ENCODE measurements at regions not wholly inside any gene's neighbourhood (a gene's known extent, or its start where the extent isn't known, plus 50 kb on each side); places are given as distances from the start of the nearest gene placed in this dataset.

DNA sequence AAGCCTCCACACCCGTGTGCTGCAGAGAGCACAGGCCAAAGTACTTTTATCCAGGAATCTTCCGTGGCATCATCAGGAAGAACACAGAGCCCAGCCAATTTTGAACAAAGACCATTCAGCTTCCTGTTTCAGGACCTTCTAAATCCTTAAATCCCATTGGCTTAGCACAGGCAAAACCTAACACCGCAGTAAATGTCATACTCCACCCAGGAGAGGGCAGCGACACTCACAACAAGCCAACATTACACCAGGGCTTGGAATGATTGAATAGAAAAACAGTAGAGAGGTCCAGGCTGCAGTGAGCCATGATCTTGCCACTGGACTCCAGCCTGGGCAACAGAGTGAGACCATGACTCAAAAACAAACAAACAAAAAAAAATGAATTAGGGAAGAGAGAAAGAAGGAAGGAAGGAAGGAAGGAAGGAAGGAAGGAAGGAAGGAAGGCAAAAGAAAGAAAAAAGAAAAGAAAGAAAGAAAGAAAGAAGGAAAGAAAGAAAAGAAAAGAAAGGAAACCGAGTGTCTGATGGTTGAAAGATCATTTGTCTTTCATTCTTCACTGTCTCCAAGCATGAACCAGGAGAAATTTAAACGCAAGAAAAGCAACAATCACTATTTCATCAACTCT is 144.6 kb upstream of the SATB2 start:
- Mint-ChIP-seq H3K36me3 (no peaks in the 10 kb centered on the region), H3K27me3 (peaks cover 9% of the 10 kb centered on the region), H3K9me3 (peaks cover 2% of the 10 kb centered on the region), H3K27ac (no peak overlapping the region), H3K4me1 (no peaks in the 10 kb centered on the region), H3K4me3 (no peak overlapping the region)
- no peak for ATAC-seq

DNA sequence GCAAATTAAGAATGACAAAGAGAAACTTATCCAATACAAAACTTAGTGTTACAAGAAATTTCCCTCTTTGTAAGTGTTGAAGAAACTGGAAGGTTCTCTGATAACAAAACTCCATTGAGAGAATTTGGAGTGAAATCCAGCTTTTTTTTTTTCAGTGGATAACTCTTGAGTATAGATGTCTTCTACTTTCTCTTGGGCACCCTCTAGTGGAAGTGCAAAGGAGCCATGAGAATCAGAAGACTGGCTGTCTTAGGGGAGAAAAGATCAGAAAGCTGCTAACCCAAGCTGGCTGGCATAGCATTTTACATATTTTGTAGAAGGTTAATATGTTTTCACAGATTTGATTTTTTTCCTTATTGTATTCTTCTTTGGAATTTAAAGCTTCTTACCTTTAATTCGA is 138.8 kb upstream of the SATB2 start:
- no peaks in the 10 kb centered on the region for H3K4me1 Mint-ChIP-seq
- no peak for ATAC-seq
- H3K27me3 Mint-ChIP-seq, result no peaks in the 10 kb centered on the region
- no peak overlapping the region for H3K4me3 Mint-ChIP-seq
- no peaks in the 10 kb centered on the region for H3K36me3 Mint-ChIP-seq
- H3K9me3 Mint-ChIP-seq, result no peaks in the 10 kb centered on the region
- no peak overlapping the region for H3K27ac Mint-ChIP-seq

DNA sequence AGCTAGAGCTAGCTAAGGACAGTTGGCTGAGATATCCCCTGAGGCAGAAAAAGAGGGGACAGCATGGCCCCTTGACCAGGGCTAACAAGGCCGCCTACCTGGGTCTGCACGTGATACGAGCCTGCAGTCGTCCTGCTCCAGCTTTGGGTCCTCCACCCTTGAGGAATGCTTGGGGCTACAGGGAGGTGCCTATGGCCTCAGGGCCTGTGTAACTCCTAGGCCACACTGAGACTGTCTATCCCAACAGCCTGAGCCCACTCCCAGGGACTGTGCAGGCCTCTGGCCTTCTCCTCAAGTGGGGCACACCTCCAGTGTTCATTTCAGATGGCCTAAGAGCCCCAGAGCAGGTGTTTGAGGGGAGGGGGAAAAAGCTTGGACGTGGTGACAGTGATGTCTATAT is 136.7 kb upstream of the SATB2 start:
- Mint-ChIP-seq H3K9me3 (no peaks in the 10 kb centered on the region), H3K4me3 (no peak overlapping the region), H3K4me1 (no peaks in the 10 kb centered on the region), H3K27me3 (no peaks in the 10 kb centered on the region), H3K36me3 (no peaks in the 10 kb centered on the region), H3K27ac (no peak overlapping the region)
- peak; percentile 46 for ATAC-seq

DNA sequence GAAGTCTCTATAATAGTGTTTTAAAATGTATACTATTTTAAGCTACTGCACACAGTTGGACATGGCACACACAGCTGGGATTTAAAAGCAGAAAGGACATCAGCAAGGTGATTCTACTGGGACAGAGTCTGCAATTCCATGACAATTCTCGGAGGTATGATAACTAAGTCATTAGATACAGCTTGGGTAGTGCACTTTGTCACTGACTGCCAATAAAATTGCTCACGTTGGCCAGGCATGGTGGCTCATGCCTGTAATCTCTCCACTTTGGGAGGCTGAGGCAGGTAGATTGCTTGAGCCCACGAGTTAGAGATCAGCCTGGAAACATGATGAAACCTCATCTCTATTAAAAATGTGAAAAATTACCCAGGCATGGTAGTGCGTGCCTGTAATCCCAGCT is 134.1 kb upstream of the SATB2 start:
- Mint-ChIP-seq H3K9me3 (no peaks in the 10 kb centered on the region), H3K27me3 (no peaks in the 10 kb centered on the region), H3K4me3 (no peak overlapping the region), H3K27ac (no peak overlapping the region), H3K36me3 (no peaks in the 10 kb centered on the region), H3K4me1 (no peaks in the 10 kb centered on the region)
- no peak for ATAC-seq

DNA sequence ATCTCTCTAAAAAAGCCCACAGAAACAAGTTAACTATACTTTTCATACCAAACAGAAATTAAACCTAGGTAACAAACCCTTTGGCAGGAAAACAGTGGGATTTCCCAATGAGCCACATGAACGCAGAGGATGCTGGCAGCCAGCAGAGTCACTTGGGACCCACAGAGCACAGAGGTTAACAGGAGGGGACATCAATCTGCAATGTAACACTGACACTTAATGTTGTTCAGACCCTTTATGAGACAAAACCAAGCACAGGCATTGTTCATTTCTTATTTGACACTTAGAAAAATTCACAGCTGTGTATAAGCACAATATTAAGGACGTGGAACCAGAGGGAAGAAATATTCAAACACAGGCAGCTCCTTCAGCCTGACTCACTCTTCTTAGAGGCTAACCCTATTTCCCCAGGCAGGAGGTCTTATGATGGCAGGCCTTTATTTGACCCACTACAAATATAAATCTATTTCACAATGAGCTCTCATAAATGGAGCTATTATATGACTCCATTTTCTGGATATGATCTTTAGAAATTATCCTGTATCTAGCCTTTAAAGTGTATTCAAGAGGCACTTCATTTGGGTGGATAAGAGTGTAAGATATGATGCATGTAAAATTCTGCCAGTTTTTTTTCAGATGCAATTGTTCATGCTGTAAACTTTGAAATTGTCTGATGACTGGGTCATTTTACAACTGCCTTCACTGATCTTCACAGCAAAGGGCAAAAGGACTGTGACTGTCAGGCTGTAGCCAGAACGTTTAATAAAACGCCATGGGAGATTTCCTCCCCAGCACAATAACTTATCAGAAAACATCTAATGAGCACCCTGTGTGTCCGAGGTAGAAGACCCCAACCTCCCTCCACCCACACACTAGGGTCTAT is 132.8 kb upstream of the SATB2 start:
- Mint-ChIP-seq H3K27me3 (no peaks in the 10 kb centered on the region), H3K4me3 (no peak overlapping the region), H3K36me3 (no peaks in the 10 kb centered on the region), H3K27ac (no peak overlapping the region), H3K4me1 (no peaks in the 10 kb centered on the region), H3K9me3 (no peaks in the 10 kb centered on the region)
- ATAC-seq, result no peak

DNA sequence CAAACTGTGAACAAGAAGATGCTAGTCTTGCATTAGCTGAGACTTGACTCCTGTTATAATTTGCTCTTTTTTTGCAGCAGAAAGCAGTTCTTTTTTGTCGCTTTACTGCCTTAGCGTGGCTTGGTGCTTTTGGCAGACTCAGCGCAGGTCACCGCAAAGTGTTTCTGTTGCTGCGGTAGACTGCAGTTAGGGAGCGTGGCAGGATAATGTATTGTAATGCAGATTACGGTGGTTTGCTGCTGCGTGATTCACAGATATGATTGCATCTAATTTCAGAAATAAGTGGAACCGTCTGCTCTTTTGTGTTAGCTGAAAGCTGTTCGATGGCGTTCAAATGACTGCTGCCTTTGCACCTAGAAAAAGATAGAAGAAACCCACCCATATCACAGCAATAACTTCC is 131.6 kb upstream of the SATB2 start:
- Mint-ChIP-seq H3K36me3 (no peaks in the 10 kb centered on the region), H3K4me3 (no peak overlapping the region), H3K4me1 (no peaks in the 10 kb centered on the region), H3K9me3 (no peaks in the 10 kb centered on the region), H3K27ac (no peak overlapping the region), H3K27me3 (no peaks in the 10 kb centered on the region)
- no peak for ATAC-seq

DNA sequence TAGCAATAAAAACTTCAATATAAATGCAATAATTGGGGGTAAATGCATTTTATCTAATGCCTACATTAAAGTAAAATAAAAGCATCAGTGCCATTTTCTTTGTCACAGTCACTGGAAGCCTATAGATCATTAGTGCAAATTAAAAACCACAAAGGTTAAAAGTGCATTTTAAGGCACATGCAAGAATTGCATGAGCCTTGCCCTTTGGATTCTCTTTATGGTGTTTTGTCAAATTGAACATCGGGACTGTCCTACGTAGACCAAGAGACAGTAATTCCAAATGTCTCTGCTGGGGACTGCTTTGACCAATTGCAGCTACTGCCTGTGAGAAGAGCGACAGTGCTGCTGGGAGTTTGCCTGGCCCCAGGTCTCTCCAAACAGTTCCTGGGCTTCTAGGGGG is 130.3 kb upstream of the SATB2 start:
- no peaks in the 10 kb centered on the region for H3K27me3 Mint-ChIP-seq
- no peaks in the 10 kb centered on the region for H3K36me3 Mint-ChIP-seq
- no peak overlapping the region for H3K27ac Mint-ChIP-seq
- no peaks in the 10 kb centered on the region for H3K9me3 Mint-ChIP-seq
- no peaks in the 10 kb centered on the region for H3K4me1 Mint-ChIP-seq
- H3K4me3 Mint-ChIP-seq, result no peak overlapping the region
- no peak for ATAC-seq

DNA sequence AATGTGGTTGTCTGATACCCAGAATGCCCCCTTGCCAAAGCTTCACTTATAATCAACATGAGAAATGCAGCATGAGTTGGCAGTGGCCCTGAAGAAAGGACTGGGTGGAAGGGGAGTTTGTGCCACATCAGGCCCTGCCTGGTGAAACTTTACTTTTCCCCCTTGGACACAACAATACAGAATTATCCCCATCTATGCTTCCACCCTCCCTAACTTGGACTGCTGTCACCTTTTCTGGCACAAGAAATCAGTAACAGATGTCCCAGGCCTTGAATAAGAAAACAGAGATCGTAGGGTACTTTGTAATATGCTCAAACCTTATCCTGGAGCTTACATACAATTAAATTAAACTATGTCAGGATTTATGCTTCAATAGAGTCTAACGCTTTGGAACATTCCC is 128.9 kb upstream of the SATB2 start:
- Mint-ChIP-seq H3K27ac (no peak overlapping the region), H3K9me3 (no peaks in the 10 kb centered on the region), H3K36me3 (no peaks in the 10 kb centered on the region), H3K4me1 (no peaks in the 10 kb centered on the region), H3K4me3 (no peak overlapping the region), H3K27me3 (no peaks in the 10 kb centered on the region)
- ATAC-seq, result no peak

DNA sequence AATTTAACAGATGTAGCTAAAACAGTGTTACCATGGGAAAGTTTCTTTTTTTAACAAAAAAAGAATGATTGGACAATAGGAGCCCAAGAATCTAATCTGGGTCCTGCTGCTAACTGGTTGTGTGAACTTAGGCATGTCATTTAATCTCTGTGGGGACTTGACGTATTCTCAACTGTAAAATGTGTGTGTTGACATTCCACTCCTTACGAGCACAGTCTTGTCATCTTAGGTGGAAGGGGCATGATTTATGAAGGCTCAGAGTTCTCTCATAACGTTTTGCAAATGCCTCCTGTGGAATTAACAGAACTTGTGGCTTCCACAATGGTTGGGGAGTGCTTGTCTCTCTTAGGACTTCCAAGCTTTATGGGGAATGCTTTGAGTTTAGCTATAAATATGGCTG is 125.9 kb upstream of the SATB2 start:
- Mint-ChIP-seq H3K27me3 (no peaks in the 10 kb centered on the region), H3K36me3 (no peaks in the 10 kb centered on the region), H3K4me3 (no peak overlapping the region), H3K4me1 (no peaks in the 10 kb centered on the region), H3K27ac (no peak overlapping the region), H3K9me3 (no peaks in the 10 kb centered on the region)
- no peak for ATAC-seq

DNA sequence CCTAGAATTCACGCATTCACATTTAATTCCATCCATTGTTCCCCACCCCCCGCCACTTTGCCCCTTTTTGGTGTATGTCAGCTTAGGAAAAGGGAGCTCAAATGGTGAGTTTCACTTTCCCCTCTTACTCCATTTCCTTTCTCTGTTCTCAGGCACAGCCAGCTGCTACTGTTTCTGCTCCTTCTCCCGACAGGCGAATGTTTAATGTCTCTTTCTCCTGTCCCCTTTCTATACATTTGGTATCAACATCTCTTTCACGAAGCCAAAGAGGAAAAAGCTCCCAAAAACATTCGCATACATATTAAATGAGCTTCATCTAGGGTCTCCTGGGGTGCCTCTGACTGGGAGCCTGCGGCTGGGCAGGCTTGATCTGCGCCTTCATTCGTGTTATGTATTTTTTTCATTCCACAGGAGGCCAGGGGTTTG is 124.2 kb upstream of the SATB2 start:
- Mint-ChIP-seq H3K36me3 (no peaks in the 10 kb centered on the region), H3K4me3 (no peak overlapping the region), H3K27ac (no peak overlapping the region), H3K27me3 (no peaks in the 10 kb centered on the region), H3K4me1 (no peaks in the 10 kb centered on the region), H3K9me3 (no peaks in the 10 kb centered on the region)
- ATAC-seq, result no peak

DNA sequence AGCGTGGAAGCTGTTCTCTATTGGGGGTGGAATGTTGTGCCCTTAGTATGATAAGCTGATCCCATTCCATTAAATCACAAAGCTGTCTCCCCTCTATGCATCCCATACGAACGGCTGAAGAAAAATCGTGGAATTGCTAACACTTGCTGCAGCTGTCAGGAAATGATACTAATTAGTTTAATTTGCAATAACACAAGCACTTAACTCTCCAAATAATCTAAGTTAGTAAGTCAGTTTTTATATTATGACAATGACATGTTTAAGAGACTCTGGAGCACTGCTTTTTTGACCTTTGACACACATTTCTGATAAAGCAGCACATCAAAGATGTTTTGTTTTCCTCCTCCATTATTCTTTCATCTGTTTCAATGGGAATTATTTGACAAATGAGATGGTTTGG is 123.7 kb upstream of the SATB2 start:
- Mint-ChIP-seq H3K4me3 (no peak overlapping the region), H3K4me1 (no peaks in the 10 kb centered on the region), H3K36me3 (no peaks in the 10 kb centered on the region), H3K9me3 (no peaks in the 10 kb centered on the region), H3K27ac (no peak overlapping the region), H3K27me3 (no peaks in the 10 kb centered on the region)
- no peak for ATAC-seq

DNA sequence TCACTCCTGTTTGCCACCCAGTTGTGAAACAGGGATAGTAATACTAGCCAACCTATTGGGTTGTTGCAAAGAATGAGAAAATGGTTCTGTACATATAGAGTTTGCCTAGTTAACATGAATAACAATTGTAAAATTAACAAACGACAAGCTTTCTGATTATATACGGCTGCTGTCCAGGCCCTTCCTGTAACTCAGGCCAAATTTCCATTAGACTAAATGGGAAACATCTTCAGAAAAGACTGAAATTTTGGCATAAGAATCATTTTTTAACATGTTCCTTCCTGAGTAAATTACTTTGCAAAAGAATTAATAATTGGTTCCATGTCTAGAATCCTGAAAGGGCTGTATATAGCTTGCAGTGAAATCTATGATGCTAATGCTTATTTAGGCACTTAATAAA is 117.7 kb upstream of the SATB2 start:
- H3K27me3 Mint-ChIP-seq, result no peaks in the 10 kb centered on the region
- no peaks in the 10 kb centered on the region for H3K9me3 Mint-ChIP-seq
- H3K36me3 Mint-ChIP-seq, result no peaks in the 10 kb centered on the region

DNA sequence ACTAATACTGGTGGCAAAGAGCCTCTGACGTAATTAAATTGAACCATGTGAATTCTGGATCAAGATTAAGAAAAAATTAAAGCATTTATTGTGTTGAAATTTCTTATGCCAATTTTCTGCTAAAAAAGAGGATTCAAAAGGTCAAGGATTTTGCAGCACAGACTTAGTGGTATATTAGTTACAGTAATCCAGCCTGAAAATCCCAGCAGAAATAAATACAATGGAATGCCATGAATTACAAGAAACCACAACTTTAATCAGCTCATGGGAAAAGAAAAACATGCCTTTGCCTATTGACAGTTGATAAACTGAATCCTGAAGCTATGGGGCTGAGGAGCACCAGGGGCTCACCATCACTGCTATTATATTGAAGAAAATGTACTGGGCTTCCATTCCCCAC is 114.8 kb upstream of the SATB2 start:
- Mint-ChIP-seq H3K4me1 (no peaks in the 10 kb centered on the region), H3K9me3 (no peaks in the 10 kb centered on the region), H3K27me3 (no peaks in the 10 kb centered on the region), H3K27ac (no peak overlapping the region), H3K4me3 (no peak overlapping the region), H3K36me3 (no peaks in the 10 kb centered on the region)
- no peak for ATAC-seq

More for the DNA sequence above, 117.7 kb upstream of the SATB2 start:
- ATAC-seq, result no peak
- Mint-ChIP-seq H3K27ac (no peak overlapping the region), H3K4me1 (no peaks in the 10 kb centered on the region), H3K4me3 (no peak overlapping the region)

DNA sequence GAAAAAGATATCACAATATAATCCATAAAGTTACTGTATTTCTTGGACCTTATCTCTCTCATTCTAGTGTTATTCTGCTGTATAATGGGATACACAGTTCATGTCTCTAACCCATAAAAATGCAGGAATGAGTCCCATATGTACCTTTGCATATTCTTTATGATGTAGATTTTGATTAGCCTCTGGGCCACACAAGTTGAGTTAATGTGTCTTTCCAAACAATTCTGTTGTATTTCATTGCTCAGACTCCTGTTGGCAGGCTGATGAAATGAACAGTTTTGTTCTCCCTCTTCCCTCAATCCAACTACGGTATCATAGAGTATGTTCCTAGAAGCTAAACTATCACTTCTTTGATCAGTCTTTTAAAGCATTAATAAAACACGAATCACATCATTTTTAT is 113.2 kb upstream of the SATB2 start:
- Mint-ChIP-seq H3K4me1 (no peaks in the 10 kb centered on the region), H3K9me3 (no peaks in the 10 kb centered on the region), H3K27me3 (no peaks in the 10 kb centered on the region), H3K4me3 (no peak overlapping the region), H3K36me3 (no peaks in the 10 kb centered on the region), H3K27ac (no peak overlapping the region)
- ATAC-seq, result no peak

DNA sequence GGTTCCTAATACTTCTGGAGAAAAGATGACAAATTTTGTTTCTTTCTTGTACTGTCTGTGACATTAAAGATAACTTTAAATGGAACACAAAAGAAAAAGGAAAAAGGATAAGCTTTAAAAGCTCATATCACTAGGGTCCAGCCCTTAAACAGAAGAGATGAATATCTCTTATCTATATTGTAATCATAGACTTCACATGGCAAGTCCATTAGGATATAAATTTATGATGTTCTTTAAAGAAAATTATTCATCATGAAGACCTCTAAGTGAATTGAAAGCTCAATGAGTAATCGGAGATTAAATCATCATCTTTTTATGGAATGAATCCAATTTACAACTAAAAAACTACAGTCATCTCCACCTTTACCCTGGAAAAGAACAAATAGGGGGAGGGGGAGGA is 111.6 kb upstream of the SATB2 start:
- no peaks in the 10 kb centered on the region for H3K36me3 Mint-ChIP-seq
- no peak for ATAC-seq
- no peaks in the 10 kb centered on the region for H3K4me1 Mint-ChIP-seq
- no peak overlapping the region for H3K27ac Mint-ChIP-seq
- H3K27me3 Mint-ChIP-seq, result no peaks in the 10 kb centered on the region
- no peak overlapping the region for H3K4me3 Mint-ChIP-seq
- no peaks in the 10 kb centered on the region for H3K9me3 Mint-ChIP-seq

DNA sequence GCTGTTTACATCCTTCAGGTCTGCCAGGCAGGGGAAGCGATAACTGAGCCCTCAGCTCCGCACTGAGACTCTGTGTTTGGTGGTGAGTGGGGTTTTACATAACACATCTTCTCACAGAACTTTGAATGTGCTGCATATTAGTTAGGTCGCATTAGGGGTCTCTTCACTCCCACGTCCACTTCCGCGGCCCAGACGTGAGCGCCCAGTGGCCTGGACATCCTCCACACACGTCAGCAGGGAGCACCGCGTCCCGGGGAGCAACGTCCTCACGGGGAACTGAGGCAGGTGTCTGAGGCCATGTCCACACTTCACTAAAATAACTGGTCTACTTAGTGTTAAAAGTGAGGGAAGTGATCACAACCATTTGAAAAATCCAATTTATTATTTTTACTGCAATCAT is 100.4 kb upstream of the SATB2 start:
- peaks cover 2% of the 10 kb centered on the region for H3K9me3 Mint-ChIP-seq

More for the DNA sequence above, 100.4 kb upstream of the SATB2 start:
- Mint-ChIP-seq H3K4me3 (no peak overlapping the region), H3K27me3 (no peaks in the 10 kb centered on the region), H3K27ac (no peak overlapping the region), H3K36me3 (no peaks in the 10 kb centered on the region), H3K4me1 (no peaks in the 10 kb centered on the region)
- ATAC-seq, result no peak
